ENCODE measurements at regions not wholly inside any gene's neighbourhood (a gene's known extent, or its start where the extent isn't known, plus 50 kb on each side); places are given as distances from the start of the nearest gene placed in this dataset.
A peak's percentile ranks its signal among the peaks of the same experiment; 100 is the strongest.

DNA sequence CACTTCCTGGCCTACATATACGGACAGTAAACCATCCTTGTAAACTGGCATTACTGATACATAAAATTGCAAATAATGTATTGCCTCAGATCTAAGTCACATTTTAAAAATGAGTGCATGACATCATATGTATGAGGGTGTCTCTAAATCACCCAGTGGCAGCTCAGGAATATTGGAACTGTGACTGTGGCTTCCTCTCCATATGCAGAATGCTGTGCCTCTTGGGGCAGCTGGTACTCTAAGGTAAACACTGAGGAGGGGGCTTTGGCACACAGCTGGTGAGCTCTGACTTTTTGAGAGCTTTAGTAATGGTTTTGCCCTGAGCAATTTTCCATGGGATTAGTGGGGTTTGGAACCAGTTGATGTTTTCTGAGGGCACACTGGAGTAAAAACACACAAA lies 263.7 kb downstream of the BMP4 start:
- H3K4me3 Mint-ChIP-seq, result no peak overlapping the region
- peaks cover 8% of the 10 kb centered on the region; the same call in 1 of the 2 replicates for H3K27me3 Mint-ChIP-seq (ENCODE audit: insufficient read depth)
- H3K9me3 Mint-ChIP-seq, result no peaks in the 10 kb centered on the region; the same call in 1 of the 2 replicates
- TF ChIP-seq, protein P1, sequence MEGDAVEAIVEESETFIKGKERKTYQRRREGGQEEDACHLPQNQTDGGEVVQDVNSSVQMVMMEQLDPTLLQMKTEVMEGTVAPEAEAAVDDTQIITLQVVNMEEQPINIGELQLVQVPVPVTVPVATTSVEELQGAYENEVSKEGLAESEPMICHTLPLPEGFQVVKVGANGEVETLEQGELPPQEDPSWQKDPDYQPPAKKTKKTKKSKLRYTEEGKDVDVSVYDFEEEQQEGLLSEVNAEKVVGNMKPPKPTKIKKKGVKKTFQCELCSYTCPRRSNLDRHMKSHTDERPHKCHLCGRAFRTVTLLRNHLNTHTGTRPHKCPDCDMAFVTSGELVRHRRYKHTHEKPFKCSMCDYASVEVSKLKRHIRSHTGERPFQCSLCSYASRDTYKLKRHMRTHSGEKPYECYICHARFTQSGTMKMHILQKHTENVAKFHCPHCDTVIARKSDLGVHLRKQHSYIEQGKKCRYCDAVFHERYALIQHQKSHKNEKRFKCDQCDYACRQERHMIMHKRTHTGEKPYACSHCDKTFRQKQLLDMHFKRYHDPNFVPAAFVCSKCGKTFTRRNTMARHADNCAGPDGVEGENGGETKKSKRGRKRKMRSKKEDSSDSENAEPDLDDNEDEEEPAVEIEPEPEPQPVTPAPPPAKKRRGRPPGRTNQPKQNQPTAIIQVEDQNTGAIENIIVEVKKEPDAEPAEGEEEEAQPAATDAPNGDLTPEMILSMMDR (IDR thresholded peaks at IDR 0.05), result no peak
- H3K36me3 Mint-ChIP-seq (ENCODE audit: low read depth), result no peaks in the 10 kb centered on the region
- H3K27ac Mint-ChIP-seq, result no peak overlapping the region
- DNase-seq, result no peak
- H3K4me1 Mint-ChIP-seq (ENCODE audit: low read depth), result no peaks in the 10 kb centered on the region

DNA sequence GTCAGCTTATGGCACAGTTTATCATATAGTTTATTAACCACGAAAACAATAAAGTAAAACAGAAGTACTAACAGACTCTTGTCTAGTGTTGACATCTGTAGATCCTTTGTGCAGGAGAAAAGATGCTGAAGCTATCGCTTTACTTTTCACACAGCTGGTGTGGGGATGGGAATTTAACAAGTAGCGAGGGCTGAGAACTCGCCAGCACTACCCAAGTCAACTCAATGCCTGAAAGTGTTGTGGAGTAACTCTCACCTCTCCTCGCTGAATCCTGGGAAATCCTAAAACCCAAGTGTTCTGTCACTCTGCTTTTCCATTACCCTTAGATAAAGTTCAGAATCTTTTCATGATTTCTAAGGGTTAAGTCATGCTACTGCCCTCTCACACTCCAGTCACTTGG lies 264.2 kb downstream of the BMP4 start:
- Mint-ChIP-seq H3K9me3 (no peaks in the 10 kb centered on the region; the same call in 1 of the 2 replicates), H3K4me3 (no peak overlapping the region), H3K27ac (no peak overlapping the region), H3K4me1 (ENCODE audit: low read depth) (no peaks in the 10 kb centered on the region), H3K27me3 (ENCODE audit: insufficient read depth) (peaks cover 8% of the 10 kb centered on the region; the same call in 1 of the 2 replicates), H3K36me3 (ENCODE audit: low read depth) (no peaks in the 10 kb centered on the region)
- no peak for DNase-seq
- TF ChIP-seq, protein P1 (IDR thresholded peaks at IDR 0.05), result no peak

DNA sequence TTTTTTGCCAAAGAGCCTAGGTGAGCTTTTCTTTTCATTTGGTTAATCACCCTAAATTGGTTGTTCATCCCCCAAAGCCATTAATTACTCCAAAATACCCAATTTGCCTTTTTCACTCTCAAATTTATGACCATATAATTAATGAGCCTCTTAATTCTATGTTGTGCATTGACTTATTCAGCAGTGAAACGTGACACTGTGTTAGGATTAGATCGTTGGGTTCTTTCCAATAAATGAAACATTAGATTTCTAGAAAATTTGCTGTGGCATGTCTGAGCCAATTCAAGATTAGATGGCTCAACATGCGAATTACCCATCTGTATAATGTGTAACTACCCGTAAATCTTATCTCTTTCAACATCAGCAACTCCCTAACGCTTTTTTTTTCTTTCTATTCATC lies 273.4 kb downstream of the BMP4 start:
- no peak for DNase-seq
- TF ChIP-seq, protein P1 (IDR thresholded peaks at IDR 0.05), result no peak
- Mint-ChIP-seq H3K27me3 (ENCODE audit: insufficient read depth) (peaks cover 16% of the 10 kb centered on the region; the same call in 1 of the 2 replicates), H3K36me3 (ENCODE audit: low read depth) (no peaks in the 10 kb centered on the region), H3K4me1 (ENCODE audit: low read depth) (no peaks in the 10 kb centered on the region), H3K4me3 (no peak overlapping the region), H3K9me3 (no peaks in the 10 kb centered on the region), H3K27ac (no peak overlapping the region)

DNA sequence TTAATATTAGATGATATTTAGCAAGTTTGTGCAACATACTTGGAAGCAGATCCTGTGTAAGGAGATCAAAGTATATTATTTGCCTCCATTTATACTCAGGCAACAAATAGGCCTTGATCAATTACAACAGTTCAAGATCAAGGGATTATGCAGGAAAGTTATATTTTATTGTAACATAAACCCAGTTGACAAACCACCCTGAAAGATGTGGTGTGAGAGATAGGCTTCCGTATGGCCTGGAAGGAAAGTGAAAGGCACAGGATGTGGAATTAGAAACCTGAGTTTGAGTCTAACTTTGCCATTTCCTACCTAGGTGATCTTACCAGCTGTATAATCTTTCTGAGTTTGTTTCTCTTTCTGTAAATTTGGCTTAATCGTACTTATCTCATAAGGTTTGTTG lies 284.1 kb downstream of the BMP4 start:
- DNase-seq, result no peak
- TF ChIP-seq, protein P1 (IDR thresholded peaks at IDR 0.05), result no peak
- no peak overlapping the region for H3K4me3 Mint-ChIP-seq
- no peak overlapping the region for H3K27ac Mint-ChIP-seq
- H3K36me3 Mint-ChIP-seq (ENCODE audit: low read depth), result no peaks in the 10 kb centered on the region
- peaks cover 8% of the 10 kb centered on the region for H3K27me3 Mint-ChIP-seq (ENCODE audit: insufficient read depth)
- no peaks in the 10 kb centered on the region for H3K9me3 Mint-ChIP-seq
- peaks cover 9% of the 10 kb centered on the region; the same call in 1 of the 2 replicates for H3K4me1 Mint-ChIP-seq (ENCODE audit: low read depth)

DNA sequence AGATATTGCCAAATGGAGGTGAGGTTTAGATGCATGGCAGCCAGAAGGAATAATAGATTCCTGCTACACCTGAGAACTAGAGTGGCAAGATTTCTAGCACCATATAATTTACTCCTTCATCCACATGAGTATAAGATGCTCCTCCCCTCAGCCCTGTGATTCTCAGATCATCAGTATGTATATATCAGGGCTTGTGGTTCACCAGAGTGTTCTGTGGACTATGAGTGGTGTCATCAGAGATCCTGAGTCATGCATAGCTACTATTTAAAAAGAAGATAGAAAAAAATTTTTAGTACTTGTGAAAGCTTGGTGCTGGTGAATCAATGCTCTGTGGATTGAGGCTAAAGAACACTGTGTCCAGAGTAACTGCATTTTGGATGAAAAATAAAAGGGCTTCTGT lies 285.9 kb downstream of the BMP4 start:
- Mint-ChIP-seq H3K9me3 (no peaks in the 10 kb centered on the region), H3K27ac (no peak overlapping the region), H3K4me1 (ENCODE audit: low read depth) (peaks cover 9% of the 10 kb centered on the region; the same call in 1 of the 2 replicates), H3K27me3 (ENCODE audit: insufficient read depth) (peaks cover 13% of the 10 kb centered on the region), H3K4me3 (no peak overlapping the region), H3K36me3 (ENCODE audit: low read depth) (no peaks in the 10 kb centered on the region)
- TF ChIP-seq, protein P1 (IDR thresholded peaks at IDR 0.05), result no peak
- DNase-seq, result peak; percentile 77

DNA sequence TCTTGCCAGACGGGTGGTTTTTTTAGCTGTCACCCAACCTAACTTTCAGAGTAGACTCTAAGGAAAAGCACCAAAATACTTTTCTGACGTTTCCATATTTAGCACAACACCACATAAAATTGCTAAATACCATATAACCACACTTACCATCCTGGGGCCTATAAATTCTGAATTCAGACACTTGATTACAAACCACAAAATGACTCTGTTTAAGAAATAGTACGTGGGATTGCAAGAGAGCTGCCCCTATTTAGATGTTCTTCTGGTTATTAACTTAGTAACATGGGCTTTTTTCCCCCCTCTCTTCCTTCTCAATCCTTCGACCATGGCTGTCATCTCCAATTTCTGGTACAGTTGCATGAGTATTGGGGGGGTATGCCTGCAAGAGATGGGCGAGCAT lies 287.7 kb downstream of the BMP4 start:
- no peaks in the 10 kb centered on the region for H3K9me3 Mint-ChIP-seq
- H3K27ac Mint-ChIP-seq, result no peak overlapping the region
- peaks cover 13% of the 10 kb centered on the region for H3K27me3 Mint-ChIP-seq (ENCODE audit: insufficient read depth)
- no peak for DNase-seq
- no peak overlapping the region for H3K4me3 Mint-ChIP-seq
- TF ChIP-seq, protein P1 (IDR thresholded peaks at IDR 0.05), result no peak
- peaks cover 9% of the 10 kb centered on the region; the same call in 1 of the 2 replicates for H3K4me1 Mint-ChIP-seq (ENCODE audit: low read depth)
- no peaks in the 10 kb centered on the region for H3K36me3 Mint-ChIP-seq (ENCODE audit: low read depth)

All from HFFc6 (cell line).